Liver (tissue), 8 donors: ENCODE measurements at regions not wholly inside any gene's neighbourhood (a gene's known extent, or its start where the extent isn't known, plus 50 kb on each side); places are given as distances from the start of the nearest gene placed in this dataset.

ENCODE experiments used
- DNase-seq: peaks from one replicate; pipeline ENCODE4 v3.0.0-alpha.2; 2017; ENCODE audit warnings: low spot score
- H3K27ac ChIP-seq, 2 donors: one replicate each; pipeline ENCODE4 v1.7.0; 2013; ENCODE audit warnings: inconsistent platforms in 2 of 2, low read length in 2 of 2, control low read depth in 1 of 2, low read depth in 1 of 2, mild to moderate bottlenecking in 1 of 2
- H3K27me3 ChIP-seq, 4 donors: one replicate each; pipeline versions ENCODE4 v1.6.1 to v1.7.0; 2013; ENCODE audit warnings: low read length in 3 of 4, inconsistent platforms in 1 of 4, mild to moderate bottlenecking in 1 of 4, moderate library complexity in 1 of 4; ENCODE audit not compliant: control insufficient read depth in 4 of 4, insufficient read depth in 4 of 4
- H3K36me3 ChIP-seq, 4 donors: one replicate each; pipeline versions ENCODE4 v1.6.1 to v1.7.0; 2013; ENCODE audit warnings: low read length in 3 of 4, mild to moderate bottlenecking in 3 of 4, low read depth in 1 of 4, moderate library complexity in 1 of 4; ENCODE audit not compliant: control insufficient read depth in 4 of 4, insufficient read depth in 3 of 4
- H3K4me1 ChIP-seq, 4 donors: one replicate each; pipeline versions ENCODE4 v1.6.1 to v1.7.0; 2013; ENCODE audit warnings: low read length in 3 of 4, mild to moderate bottlenecking in 3 of 4, moderate library complexity in 1 of 4; ENCODE audit not compliant: control insufficient read depth in 4 of 4, insufficient read depth in 4 of 4
- H3K4me3 ChIP-seq, 3 donors: one replicate each; pipeline versions ENCODE4 v1.6.1 to v1.7.0; 2013; ENCODE audit warnings: low read length in 3 of 3, control low read depth in 1 of 3, low read depth in 1 of 3, mild to moderate bottlenecking in 1 of 3
- H3K9ac ChIP-seq, 2 donors: one replicate each; pipeline ENCODE4 v1.7.0; 2013; ENCODE audit warnings: low read length in 2 of 2, mild to moderate bottlenecking in 2 of 2, moderate library complexity in 2 of 2, control low read depth in 1 of 2, low read depth in 1 of 2
- H3K9me3 ChIP-seq, 4 donors: one replicate each; pipeline versions ENCODE4 v1.6.1 to v1.7.0; 2013; ENCODE audit warnings: low read length in 3 of 4; ENCODE audit not compliant: control insufficient read depth in 4 of 4
- EGR1 ChIP-seq, 2 donors: IDR thresholded peaks; 2 replicates each; pipeline ENCODE4 v1.6.1; 2016 to 2018; ENCODE audit warnings: antibody characterized with exemption in 2 of 2, low read depth in 2 of 2
- FOXA1 ChIP-seq: IDR thresholded peaks from 2 replicates; pipeline ENCODE4 v1.6.1; 2016; ENCODE audit warnings: antibody characterized with exemption
- FOXA2 ChIP-seq: IDR thresholded peaks from 2 replicates; pipeline ENCODE4 v1.6.1; 2016; ENCODE audit warnings: antibody characterized with exemption
- GABPA ChIP-seq, 2 donors: IDR thresholded peaks in 1 of 2; conservative IDR thresholded peaks in 1 of 2; 2 replicates each; pipeline ENCODE4 v1.6.1; 2016; ENCODE audit warnings: antibody characterized with exemption in 2 of 2, mild to moderate bottlenecking in 1 of 2, moderate library complexity in 1 of 2
- HNF4A ChIP-seq, 2 donors: conservative IDR thresholded peaks; 2 replicates each; pipeline ENCODE4 v1.6.1; 2016; ENCODE audit warnings: antibody characterized with exemption in 2 of 2, mild to moderate bottlenecking in 2 of 2
- HNF4G ChIP-seq: IDR thresholded peaks from 2 replicates; pipeline ENCODE4 v1.6.1; 2016; ENCODE audit warnings: antibody characterized with exemption
- JUND ChIP-seq, 2 donors: IDR thresholded peaks; 2 replicates each; pipeline ENCODE4 v1.6.1; 2016; ENCODE audit warnings: antibody characterized with exemption in 2 of 2
- MAX ChIP-seq: IDR thresholded peaks from 2 replicates; pipeline ENCODE4 v1.6.1; 2016; ENCODE audit warnings: antibody characterized with exemption
- NR2F2 ChIP-seq: IDR thresholded peaks from 2 replicates; pipeline ENCODE4 v1.6.1; 2016; ENCODE audit warnings: antibody characterized with exemption
- RAD21 ChIP-seq, 2 donors: IDR thresholded peaks; 2 replicates each; pipeline ENCODE4 v1.6.1; 2016; ENCODE audit warnings: antibody characterized with exemption in 2 of 2, mild to moderate bottlenecking in 2 of 2
- REST ChIP-seq: IDR thresholded peaks from 2 replicates; pipeline ENCODE4 v1.6.1; 2016; ENCODE audit warnings: antibody characterized with exemption, mild to moderate bottlenecking
- RXRA ChIP-seq, 2 donors: IDR thresholded peaks; 2 replicates each; pipeline ENCODE4 v1.6.1; 2017 to 2018; ENCODE audit warnings: antibody characterized with exemption in 2 of 2, mild to moderate bottlenecking in 1 of 2
- SP1 ChIP-seq: IDR thresholded peaks from 2 replicates; pipeline ENCODE4 v1.6.1; 2018; ENCODE audit warnings: antibody characterized with exemption, mild to moderate bottlenecking
- TAF1 ChIP-seq: conservative IDR thresholded peaks from 2 replicates; pipeline ENCODE4 v1.6.1; 2016; ENCODE audit warnings: antibody characterized with exemption, mild to moderate bottlenecking
- YY1 ChIP-seq: IDR thresholded peaks from 2 replicates; pipeline ENCODE4 v1.6.1; 2016; ENCODE audit warnings: antibody characterized with exemption, mild to moderate bottlenecking
- ZBTB33 ChIP-seq: IDR thresholded peaks from 2 replicates; pipeline ENCODE4 v1.6.1; 2016; ENCODE audit warnings: antibody characterized with exemption
- WGBS: extraction: QIAGEN DNeasy Blood & Tissue Kit; methylation state at CpG from one replicate; pipeline ENCODE4 v1.1.7; 2013; 5-methylcytosine and 5-hydroxymethylcytosine counted together
- TF ChIP-seq, protein P1 (sequence below): fragments of 150-350 bp; IDR thresholded peaks from 2 replicates; pipeline ENCODE4 v1.5.1; 2017; ENCODE audit warnings: improper control_type of control experiment, low read depth, low read length; ENCODE audit not compliant: missing input control
- TF ChIP-seq, protein P2 (sequence below): IDR thresholded peaks from 2 replicates; pipeline ENCODE4 v1.6.1; 2016; ENCODE audit warnings: antibody characterized with exemption
- donor health status: healthy.
- donor health status: healthy.
- donor health status: healthy.
- donor health status: healthy.
- donor health status: healthy.

DNA sequence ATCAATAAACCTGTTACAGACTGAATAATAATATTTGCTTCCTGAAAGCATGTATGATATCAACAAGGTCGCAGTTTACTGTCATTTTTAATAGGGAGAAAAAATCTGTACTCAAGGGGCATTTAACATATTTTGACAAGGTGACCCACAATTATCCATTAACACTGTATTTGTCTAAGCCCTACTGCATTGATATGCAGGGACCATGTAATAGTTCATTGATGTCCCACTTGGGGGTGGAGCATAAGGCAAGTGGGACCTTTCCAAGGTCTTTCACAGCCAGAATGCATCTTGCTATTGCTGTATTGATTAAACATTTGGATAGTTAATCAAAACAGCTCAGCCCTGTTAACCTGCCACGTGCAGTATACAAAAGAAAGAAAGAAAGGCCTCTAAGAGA, 502.0 kb downstream of the NR2F1-AS1 start:
- 57% methylated on average over 2 of the region's 2 CpGs for WGBS
- DNase-seq, result no peak
- TF ChIP-seq RXRA (IDR thresholded peaks at IDR 0.05) (no peak), REST (no peak)
- H3K36me3 ChIP-seq, result no peaks in the 10 kb centered on the region
- H3K4me1 ChIP-seq, result no peaks in the 10 kb centered on the region
- no peak overlapping the region for H3K4me3 ChIP-seq
- no peak overlapping the region for H3K27ac ChIP-seq
- no peak overlapping the region for H3K9ac ChIP-seq
- no peaks in the 10 kb centered on the region for H3K9me3 ChIP-seq
- H3K27me3 ChIP-seq, result no peaks in the 10 kb centered on the region

DNA sequence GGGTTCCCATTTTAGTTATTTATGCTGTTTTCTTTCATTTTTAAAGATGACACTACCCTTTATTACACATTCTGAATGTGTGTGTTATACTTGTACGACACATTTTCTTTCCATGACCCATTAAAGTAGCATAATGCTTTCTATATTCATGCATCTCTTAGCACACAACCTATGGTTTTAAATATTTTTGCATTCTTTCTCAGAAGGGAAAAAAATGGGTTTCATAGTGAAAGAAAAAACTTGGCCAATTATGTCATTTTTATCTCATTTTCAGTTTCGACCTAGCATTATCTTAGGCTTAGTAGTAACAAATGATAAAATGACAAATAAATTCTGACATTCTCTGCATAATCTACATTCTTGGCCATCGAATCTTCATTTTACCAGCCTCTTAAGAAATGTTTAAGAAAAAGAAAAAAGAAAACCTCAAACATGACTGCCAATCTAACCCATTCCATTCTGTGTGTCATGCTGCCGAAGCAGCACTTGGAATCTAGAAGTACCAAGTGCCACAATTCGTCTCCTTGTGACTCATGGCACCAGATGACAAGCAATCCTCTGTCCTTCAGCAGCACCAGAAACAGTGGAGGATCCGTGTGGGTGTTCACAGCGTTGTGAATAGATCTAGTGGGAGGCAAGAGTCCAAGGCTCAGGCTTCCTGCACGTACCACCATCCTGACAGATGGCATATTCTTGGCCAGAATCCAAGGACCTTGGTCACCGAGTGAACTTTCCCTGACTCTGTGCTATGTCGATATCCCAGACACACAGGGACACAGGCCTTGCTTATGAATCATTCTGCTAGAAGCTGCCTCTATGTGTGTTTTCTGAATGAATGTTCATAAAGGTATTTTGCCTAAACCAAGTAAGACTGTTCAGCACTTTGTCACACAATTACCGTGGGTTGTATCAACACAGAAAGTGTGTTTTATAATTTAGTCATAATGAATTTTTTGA, 502.7 kb downstream of the NR2F1-AS1 start:
- 36% methylated on average over 11 of the region's 11 CpGs for WGBS
- Histone ChIP-seq H3K4me3 (no peak overlapping the region), H3K4me1 (no peaks in the 10 kb centered on the region), H3K9me3 (no peaks in the 10 kb centered on the region), H3K27ac (peak overlapping the region in 1 of 2 donors; percentile 42), H3K27me3 (no peaks in the 10 kb centered on the region), H3K36me3 (no peaks in the 10 kb centered on the region), H3K9ac (no peak overlapping the region)
- DNase-seq, result peak; percentile 43
- TF ChIP-seq, protein P1, sequence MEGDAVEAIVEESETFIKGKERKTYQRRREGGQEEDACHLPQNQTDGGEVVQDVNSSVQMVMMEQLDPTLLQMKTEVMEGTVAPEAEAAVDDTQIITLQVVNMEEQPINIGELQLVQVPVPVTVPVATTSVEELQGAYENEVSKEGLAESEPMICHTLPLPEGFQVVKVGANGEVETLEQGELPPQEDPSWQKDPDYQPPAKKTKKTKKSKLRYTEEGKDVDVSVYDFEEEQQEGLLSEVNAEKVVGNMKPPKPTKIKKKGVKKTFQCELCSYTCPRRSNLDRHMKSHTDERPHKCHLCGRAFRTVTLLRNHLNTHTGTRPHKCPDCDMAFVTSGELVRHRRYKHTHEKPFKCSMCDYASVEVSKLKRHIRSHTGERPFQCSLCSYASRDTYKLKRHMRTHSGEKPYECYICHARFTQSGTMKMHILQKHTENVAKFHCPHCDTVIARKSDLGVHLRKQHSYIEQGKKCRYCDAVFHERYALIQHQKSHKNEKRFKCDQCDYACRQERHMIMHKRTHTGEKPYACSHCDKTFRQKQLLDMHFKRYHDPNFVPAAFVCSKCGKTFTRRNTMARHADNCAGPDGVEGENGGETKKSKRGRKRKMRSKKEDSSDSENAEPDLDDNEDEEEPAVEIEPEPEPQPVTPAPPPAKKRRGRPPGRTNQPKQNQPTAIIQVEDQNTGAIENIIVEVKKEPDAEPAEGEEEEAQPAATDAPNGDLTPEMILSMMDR, result no peak
- TF ChIP-seq YY1, result no peak
- no peak for TF ChIP-seq ZBTB33
- TF ChIP-seq EGR1 (IDR thresholded peaks at IDR 0.05; ENCODE audit: low read depth in 2 of 2), result no peak
- no peak for TF ChIP-seq REST
- no peak for TF ChIP-seq SP1
- peak; percentile 9 to 13 for TF ChIP-seq HNF4A (conservative IDR thresholded peaks at IDR 0.05)
- no peak for TF ChIP-seq FOXA2
- no peak for TF ChIP-seq TAF1
- TF ChIP-seq RXRA (IDR thresholded peaks at IDR 0.05), result peak; percentile 53 to 64
- peak; percentile 33 to 61 for TF ChIP-seq JUND (IDR thresholded peaks at IDR 0.05)
- TF ChIP-seq NR2F2, result peak; percentile 71
- TF ChIP-seq RAD21 (IDR thresholded peaks at IDR 0.05), result peak; percentile 23 to 33
- TF ChIP-seq, protein P2, sequence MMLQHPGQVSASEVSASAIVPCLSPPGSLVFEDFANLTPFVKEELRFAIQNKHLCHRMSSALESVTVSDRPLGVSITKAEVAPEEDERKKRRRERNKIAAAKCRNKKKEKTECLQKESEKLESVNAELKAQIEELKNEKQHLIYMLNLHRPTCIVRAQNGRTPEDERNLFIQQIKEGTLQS, result no peak
- no peak for TF ChIP-seq FOXA1
- TF ChIP-seq HNF4G, result no peak
- no peak for TF ChIP-seq MAX
- TF ChIP-seq GABPA (IDR thresholded peaks at IDR 0.05 in 1 of 2, conservative IDR thresholded peaks at IDR 0.05 in 1 of 2), result no peak
